ENCODE measurements at regions not wholly inside any gene's neighbourhood (a gene's known extent, or its start where the extent isn't known, plus 50 kb on each side); places are given as distances from the start of the nearest gene placed in this dataset.

DNA sequence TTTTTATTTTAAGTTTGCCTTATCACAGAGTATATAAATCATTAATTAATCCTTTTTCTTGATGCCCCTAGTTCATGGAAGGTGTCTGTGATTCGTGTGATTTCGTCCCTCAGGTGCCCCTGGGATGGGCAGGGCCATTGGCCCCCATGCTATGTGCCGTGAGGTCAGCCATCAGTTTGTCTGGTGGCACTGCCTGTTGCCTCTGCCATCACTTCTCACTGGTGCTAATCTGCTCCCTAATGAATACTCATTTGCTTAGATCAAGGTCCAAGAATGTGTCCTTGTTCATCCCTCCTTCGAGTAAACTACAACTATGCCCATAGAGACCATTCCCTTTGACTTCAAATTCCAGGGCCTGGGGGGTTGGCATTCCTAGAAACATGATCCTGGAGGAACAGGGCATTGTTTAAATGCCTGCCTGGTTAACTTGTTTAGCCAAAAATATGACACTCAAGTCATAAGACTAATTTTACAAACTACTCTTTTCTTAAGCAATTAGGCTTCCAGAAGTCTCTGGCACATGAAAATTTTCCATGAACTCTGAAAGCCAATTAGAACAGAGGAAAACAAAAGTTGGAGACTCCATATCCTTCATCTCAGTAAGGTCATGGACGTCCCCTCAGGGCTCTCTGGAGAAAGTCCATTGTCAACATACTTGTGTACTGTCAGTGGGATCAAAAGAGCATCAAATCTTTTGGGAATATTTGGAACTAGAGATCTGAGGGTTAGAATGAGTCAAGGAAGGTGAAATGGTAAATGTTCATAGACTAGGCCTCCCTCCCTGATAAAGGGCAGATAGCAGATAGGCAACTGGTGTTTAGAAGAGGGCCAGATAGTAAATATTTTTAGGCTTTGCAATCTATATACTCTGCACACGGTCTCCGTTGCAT, 90.9 kb upstream of the PLXNC1 start:
- H3K4me3 ChIP-seq (ENCODE audit: low read length) = no peak overlapping the region
- WGBS (ENCODE audit: insufficient coverage, insufficient read length) = no CpG with 5 or more reads among the region's 7 CpGs
- no peaks in the 10 kb centered on the region for H3K36me3 ChIP-seq (ENCODE audit: control insufficient read depth, insufficient read depth, low read length)
- H3K4me1 ChIP-seq (ENCODE audit: control insufficient read depth, insufficient read depth, low read length) = peaks cover 2% of the 10 kb centered on the region; the same call in 1 of the 2 replicates
- H3K27me3 ChIP-seq (ENCODE audit: control insufficient read depth, insufficient read depth, low read length) = no peaks in the 10 kb centered on the region
- no peak overlapping the region for H3K27ac ChIP-seq (ENCODE audit: low read length)
- no peak for DNase-seq (ENCODE audit: low read depth, low spot score)
- H3K9me3 ChIP-seq (ENCODE audit: control insufficient read depth, insufficient read depth, low read length) = no peaks in the 10 kb centered on the region

DNA sequence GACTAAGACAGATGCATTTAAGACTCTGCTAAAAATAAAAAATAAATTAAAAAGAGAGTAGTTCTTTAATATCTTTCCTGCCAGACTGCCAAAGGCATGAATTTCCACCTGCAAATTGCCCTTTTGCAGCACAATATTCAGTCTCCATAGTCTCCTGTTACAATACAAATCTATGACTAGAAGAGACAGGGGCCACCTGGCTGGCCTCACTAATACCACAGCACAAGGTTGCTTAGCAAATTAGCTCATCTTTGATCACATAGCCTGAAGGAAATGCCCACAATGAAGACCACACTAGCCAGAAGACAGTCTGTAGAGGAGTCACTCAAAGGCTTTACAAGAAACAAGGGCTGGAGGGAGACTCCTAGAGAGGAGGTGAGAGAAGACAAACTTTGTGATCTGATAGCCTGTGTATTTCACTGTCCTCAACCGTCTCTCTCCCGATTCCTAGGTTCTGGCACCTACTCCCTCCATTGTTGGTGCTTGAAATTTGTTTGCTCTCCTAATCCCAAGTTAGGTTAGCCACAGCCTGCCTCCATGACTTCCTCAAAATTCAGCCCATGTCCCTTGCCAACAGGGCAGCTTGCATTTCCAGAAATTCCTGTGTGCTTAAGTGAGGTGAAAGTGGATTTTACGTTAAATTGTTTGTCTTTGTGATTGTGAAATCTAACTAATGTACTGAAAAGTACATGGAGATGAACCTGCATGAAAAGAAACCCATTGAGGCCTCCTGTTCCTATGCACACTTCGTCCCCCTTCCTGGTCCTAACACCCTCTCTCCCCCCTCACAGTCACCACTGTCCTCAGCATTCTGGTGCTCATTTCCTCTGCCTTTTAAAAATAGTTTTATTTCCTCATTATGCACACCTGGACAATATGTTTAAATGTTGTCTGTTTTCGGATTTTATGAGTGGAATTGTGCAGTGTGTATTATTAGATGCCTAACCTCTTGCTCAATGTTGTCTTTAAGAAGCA, 88.7 kb upstream of the PLXNC1 start:
- Histone ChIP-seq H3K36me3 (ENCODE audit: control insufficient read depth, insufficient read depth, low read length) (no peaks in the 10 kb centered on the region), H3K27ac (ENCODE audit: low read length) (no peak overlapping the region), H3K27me3 (ENCODE audit: control insufficient read depth, insufficient read depth, low read length) (no peaks in the 10 kb centered on the region), H3K4me3 (ENCODE audit: low read length) (no peak overlapping the region), H3K9me3 (ENCODE audit: control insufficient read depth, insufficient read depth, low read length) (no peaks in the 10 kb centered on the region), H3K4me1 (ENCODE audit: control insufficient read depth, insufficient read depth, low read length) (peaks cover 2% of the 10 kb centered on the region; the same call in 1 of the 2 replicates)
- WGBS (ENCODE audit: insufficient coverage, insufficient read length) = no CpG with 5 or more reads among the region's 5 CpGs
- DNase-seq (ENCODE audit: low read depth, low spot score) = no peak

DNA sequence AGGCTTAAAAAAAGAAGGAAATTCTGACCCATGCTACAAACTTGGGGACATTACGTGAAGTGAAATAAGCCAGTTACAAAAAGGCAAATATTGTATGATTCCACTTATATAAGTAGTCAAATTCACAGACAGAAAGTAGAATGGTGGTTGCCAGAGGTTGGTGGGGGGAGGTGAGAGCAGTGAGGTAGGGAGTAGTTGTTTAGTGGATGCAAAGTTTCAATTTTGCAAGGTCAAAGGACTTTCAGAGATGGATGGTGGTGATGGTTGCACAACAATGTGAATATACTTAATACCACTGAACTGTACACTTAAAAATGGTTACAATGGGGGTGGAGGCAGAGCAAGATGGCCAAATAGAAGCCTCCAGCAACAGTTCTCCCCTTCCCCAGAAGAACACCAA, 86.2 kb upstream of the PLXNC1 start:
- H3K9me3 ChIP-seq (ENCODE audit: control insufficient read depth, insufficient read depth, low read length) = no peaks in the 10 kb centered on the region
- H3K27me3 ChIP-seq (ENCODE audit: control insufficient read depth, insufficient read depth, low read length) = no peaks in the 10 kb centered on the region
- H3K27ac ChIP-seq (ENCODE audit: low read length) = no peak overlapping the region
- no CpG with 5 or more reads among the region's 1 CpG for WGBS (ENCODE audit: insufficient coverage, insufficient read length)
- peaks cover 2% of the 10 kb centered on the region; the same call in 1 of the 2 replicates for H3K4me1 ChIP-seq (ENCODE audit: control insufficient read depth, insufficient read depth, low read length)
- H3K36me3 ChIP-seq (ENCODE audit: control insufficient read depth, insufficient read depth, low read length) = no peaks in the 10 kb centered on the region
- no peak for DNase-seq (ENCODE audit: low read depth, low spot score)
- H3K4me3 ChIP-seq (ENCODE audit: low read length) = no peak overlapping the region

DNA sequence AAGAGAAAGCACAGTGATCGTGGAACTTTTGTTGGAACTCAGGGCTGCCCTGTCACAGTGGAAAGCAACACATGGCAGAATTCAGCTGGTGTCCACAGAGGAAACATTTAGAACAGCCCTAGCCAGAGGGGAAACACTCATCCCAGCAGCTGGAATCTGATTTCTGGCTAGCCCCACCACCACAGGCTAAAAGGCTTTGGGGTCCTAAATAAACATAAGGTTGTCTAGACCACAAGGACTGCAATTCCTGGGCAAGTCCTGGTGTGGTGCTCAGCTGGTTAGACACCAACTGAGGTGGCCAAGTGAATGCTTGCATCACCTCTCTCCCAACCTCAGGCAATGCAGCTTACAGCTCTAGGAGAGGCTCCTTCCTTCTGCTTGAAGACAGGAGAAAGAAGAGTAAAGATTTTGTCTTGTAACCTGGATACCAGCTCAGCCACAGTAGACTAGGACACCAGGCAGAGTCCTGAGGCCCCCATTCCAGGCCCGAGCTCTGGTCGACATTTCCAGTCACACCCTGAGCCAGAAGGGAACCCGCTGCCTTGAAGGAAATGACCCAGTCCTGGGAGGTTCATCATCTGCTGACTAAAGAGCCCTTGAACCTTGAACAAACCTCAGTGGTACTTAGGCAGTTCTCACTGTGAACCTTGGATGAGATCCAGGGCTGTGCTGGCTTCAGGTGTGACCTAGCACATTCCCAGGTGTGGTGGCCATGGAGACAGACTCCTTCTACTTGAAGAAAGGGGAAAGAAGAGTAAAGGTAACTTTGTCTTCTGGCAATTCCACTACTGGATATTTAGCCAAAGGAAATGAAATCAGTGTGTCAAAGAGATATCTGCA, 85.4 kb upstream of the PLXNC1 start:
- H3K36me3 ChIP-seq (ENCODE audit: control insufficient read depth, insufficient read depth, low read length) = no peaks in the 10 kb centered on the region

DNA sequence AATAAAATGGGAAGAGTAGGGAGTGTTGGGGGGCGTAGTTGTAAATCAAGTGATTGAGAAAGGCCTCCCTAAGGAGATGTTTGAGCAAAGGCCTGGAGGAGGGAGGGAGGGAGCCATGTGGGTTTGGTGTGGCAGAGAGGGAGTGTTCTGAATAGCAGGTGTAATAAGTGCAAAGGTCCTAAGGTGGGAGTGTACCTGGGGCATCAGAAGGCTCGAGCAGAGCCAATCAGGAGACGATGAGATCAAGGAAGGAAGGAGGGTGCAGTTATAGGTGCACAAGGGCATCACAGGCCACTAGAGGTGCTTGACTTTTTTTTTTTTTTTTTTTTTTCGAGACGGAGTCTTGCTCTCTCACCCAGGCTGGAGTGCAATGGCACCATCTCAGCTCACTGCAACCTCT, 77.9 kb upstream of the PLXNC1 start:
- Histone ChIP-seq H3K36me3 (ENCODE audit: control insufficient read depth, insufficient read depth, low read length) (no peaks in the 10 kb centered on the region), H3K27ac (ENCODE audit: low read length) (no peak overlapping the region), H3K9me3 (ENCODE audit: control insufficient read depth, insufficient read depth, low read length) (no peaks in the 10 kb centered on the region), H3K4me3 (ENCODE audit: low read length) (no peak overlapping the region), H3K27me3 (ENCODE audit: control insufficient read depth, insufficient read depth, low read length) (no peaks in the 10 kb centered on the region), H3K4me1 (ENCODE audit: control insufficient read depth, insufficient read depth, low read length) (no peaks in the 10 kb centered on the region)
- no CpG with 5 or more reads among the region's 5 CpGs for WGBS (ENCODE audit: insufficient coverage, insufficient read length)
- no peak for DNase-seq (ENCODE audit: low read depth, low spot score)

More for the DNA sequence above, 85.4 kb upstream of the PLXNC1 start:
- H3K27me3 ChIP-seq (ENCODE audit: control insufficient read depth, insufficient read depth, low read length) = no peaks in the 10 kb centered on the region
- no peak overlapping the region for H3K4me3 ChIP-seq (ENCODE audit: low read length)
- WGBS (ENCODE audit: insufficient coverage, insufficient read length) = no CpG with 5 or more reads among the region's 4 CpGs
- H3K27ac ChIP-seq (ENCODE audit: low read length) = no peak overlapping the region
- DNase-seq (ENCODE audit: low read depth, low spot score) = no peak
- H3K4me1 ChIP-seq (ENCODE audit: control insufficient read depth, insufficient read depth, low read length) = no peaks in the 10 kb centered on the region
- no peaks in the 10 kb centered on the region for H3K9me3 ChIP-seq (ENCODE audit: control insufficient read depth, insufficient read depth, low read length)

DNA sequence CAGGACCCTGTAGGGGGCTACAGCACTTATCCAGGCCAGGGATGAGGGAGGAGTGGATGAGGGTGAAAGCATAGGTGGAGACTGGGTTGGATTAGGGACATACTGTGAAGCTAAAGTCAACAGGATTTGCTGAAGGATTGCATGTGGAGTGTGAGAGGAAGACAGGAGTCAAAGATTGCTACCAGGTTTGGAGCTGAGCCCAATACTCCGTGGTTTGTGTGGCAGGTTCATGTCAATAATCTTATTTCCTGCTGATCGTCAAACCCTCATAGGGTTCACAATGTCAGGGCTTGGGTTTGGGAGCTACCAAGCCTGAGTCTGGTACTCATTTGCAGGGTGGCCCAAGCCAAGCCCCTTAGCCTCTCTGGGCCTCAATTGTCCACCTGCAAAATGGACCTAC, 77.1 kb upstream of the PLXNC1 start:
- H3K4me3 ChIP-seq (ENCODE audit: low read length) = no peak overlapping the region
- no peak overlapping the region for H3K27ac ChIP-seq (ENCODE audit: low read length)
- no peaks in the 10 kb centered on the region for H3K27me3 ChIP-seq (ENCODE audit: control insufficient read depth, insufficient read depth, low read length)
- H3K36me3 ChIP-seq (ENCODE audit: control insufficient read depth, insufficient read depth, low read length) = no peaks in the 10 kb centered on the region
- H3K9me3 ChIP-seq (ENCODE audit: control insufficient read depth, insufficient read depth, low read length) = no peaks in the 10 kb centered on the region
- DNase-seq (ENCODE audit: low read depth, low spot score) = no peak
- WGBS (ENCODE audit: insufficient coverage, insufficient read length) = no CpG with 5 or more reads among the region's 2 CpGs
- no peaks in the 10 kb centered on the region for H3K4me1 ChIP-seq (ENCODE audit: control insufficient read depth, insufficient read depth, low read length)

DNA sequence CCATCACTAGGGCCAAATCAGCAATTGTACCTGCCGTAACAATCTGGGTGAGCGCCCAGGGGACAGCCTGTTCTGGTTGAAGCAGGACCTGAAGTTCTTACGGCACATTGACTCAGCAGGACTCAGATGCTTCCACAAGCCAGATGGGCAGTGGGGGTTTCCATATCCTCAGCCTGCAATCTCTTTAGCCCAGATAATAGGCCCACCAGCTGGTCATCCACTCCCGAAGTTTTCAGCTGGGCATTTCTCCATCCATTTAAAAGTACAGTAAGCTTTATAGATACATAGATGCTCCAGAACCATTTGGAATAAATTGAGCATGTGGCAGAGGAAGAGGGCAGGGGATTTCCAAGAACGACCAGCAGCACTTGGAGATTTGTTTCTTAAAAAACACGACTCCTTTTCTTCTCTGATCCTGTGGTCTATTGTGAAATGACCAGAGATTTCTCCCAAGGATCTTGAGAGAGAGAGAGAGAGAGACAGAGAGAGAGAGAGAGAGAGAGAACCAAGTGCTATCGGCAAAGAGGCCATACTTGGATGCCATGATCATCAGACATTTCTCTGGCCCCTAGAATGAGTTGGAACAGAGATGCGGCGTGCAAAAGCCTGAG, 74.8 kb upstream of the PLXNC1 start:
- Histone ChIP-seq H3K36me3 (ENCODE audit: control insufficient read depth, insufficient read depth, low read length) (no peaks in the 10 kb centered on the region), H3K27me3 (ENCODE audit: control insufficient read depth, insufficient read depth, low read length) (no peaks in the 10 kb centered on the region), H3K4me1 (ENCODE audit: control insufficient read depth, insufficient read depth, low read length) (no peaks in the 10 kb centered on the region), H3K4me3 (ENCODE audit: low read length) (no peak overlapping the region), H3K9me3 (ENCODE audit: control insufficient read depth, insufficient read depth, low read length) (no peaks in the 10 kb centered on the region), H3K27ac (ENCODE audit: low read length) (no peak overlapping the region)
- DNase-seq (ENCODE audit: low read depth, low spot score) = no peak
- no CpG with 5 or more reads among the region's 9 CpGs for WGBS (ENCODE audit: insufficient coverage, insufficient read length)

DNA sequence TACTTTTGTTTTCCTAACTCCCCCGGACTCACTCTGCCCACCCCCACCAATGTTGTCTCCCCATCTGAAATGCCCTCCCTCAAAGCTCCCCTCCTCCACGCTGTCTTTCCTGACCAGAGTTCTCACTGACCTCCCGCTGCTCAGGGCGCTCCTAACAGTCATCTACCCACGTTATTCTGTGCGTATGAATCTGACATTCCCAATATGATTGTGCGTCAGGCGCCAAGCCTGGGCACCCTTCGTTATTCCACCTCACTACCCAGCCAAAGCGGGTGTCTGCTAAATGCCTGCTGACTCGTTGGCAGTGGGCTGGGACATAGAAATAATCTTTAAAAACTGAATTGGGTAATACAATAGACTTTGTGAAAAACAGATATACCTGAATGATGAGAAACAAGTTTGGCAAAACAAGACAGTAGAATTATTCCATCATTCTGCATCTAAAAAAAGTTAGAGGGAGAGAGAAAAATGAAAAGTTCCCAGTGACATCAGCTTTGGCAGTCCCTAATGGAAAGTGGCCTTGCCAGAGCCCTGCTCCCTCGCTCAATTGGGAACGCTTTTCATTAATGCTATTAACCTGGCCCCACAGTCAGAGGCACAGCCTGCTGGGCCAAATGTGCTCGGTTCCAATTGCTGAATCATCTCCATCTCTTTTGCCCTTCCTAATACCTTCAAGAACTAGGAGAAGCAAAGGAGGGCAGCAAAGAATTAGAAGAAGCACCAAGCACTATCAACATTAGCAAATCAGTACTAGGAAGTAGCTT, 74.0 kb upstream of the PLXNC1 start:
- Histone ChIP-seq H3K4me3 (ENCODE audit: low read length) (no peak overlapping the region), H3K36me3 (ENCODE audit: control insufficient read depth, insufficient read depth, low read length) (no peaks in the 10 kb centered on the region), H3K4me1 (ENCODE audit: control insufficient read depth, insufficient read depth, low read length) (no peaks in the 10 kb centered on the region), H3K27ac (ENCODE audit: low read length) (no peak overlapping the region), H3K9me3 (ENCODE audit: control insufficient read depth, insufficient read depth, low read length) (no peaks in the 10 kb centered on the region), H3K27me3 (ENCODE audit: control insufficient read depth, insufficient read depth, low read length) (no peaks in the 10 kb centered on the region)
- WGBS (ENCODE audit: insufficient coverage, insufficient read length) = no CpG with 5 or more reads among the region's 14 CpGs
- no peak for DNase-seq (ENCODE audit: low read depth, low spot score)

DNA sequence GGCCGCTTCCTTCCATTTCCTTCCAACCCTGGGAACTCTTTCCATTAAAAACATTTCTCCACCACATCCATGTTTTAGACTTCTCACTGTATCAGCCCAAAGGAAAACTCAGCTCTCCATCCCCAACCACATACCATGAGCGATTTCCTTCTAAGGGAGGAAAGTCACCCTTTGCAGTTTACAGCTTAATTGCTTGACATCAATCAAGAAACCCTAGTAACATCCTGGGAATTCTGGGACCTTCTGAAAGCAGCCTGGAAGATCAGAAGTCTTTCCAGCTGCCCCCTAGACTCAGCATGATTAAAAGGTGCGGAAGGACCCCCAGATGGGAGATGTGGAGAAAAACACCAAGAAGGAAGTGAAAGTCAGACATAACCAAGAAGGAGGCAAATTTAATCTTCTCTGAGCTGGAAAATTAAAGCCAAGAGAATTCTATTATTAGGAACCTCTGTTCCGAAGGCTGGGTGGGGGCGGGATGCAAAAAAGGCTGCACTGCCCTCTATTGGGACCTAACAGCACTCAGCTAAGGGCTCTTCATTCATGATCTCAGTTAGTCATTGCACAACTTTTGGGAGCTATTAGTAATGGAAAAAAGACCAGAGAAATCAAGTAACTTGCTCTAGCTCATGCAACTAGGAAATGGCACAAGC, 73.3 kb upstream of the PLXNC1 start:
- Histone ChIP-seq H3K4me1 (ENCODE audit: control insufficient read depth, insufficient read depth, low read length) (no peaks in the 10 kb centered on the region), H3K27me3 (ENCODE audit: control insufficient read depth, insufficient read depth, low read length) (no peaks in the 10 kb centered on the region), H3K4me3 (ENCODE audit: low read length) (no peak overlapping the region), H3K9me3 (ENCODE audit: control insufficient read depth, insufficient read depth, low read length) (no peaks in the 10 kb centered on the region), H3K27ac (ENCODE audit: low read length) (no peak overlapping the region), H3K36me3 (ENCODE audit: control insufficient read depth, insufficient read depth, low read length) (no peaks in the 10 kb centered on the region)
- WGBS (ENCODE audit: insufficient coverage, insufficient read length) = no CpG with 5 or more reads among the region's 5 CpGs
- no peak for DNase-seq (ENCODE audit: low read depth, low spot score)
